IMR-90 (cell line): ENCODE measurements at regions not wholly inside any gene's neighbourhood (a gene's known extent, or its start where the extent isn't known, plus 50 kb on each side); places are given as distances from the start of the nearest gene placed in this dataset.

Experiments
- ATAC-seq: fragments of 200-7000 bp; cut with Tn5 transposase; 2 replicates; pipeline ENCODE4 v1.9.1; 2020; ENCODE audit warnings: low read depth, mild to moderate bottlenecking, moderate library complexity
- BruUV-seq: library from RNA; stranded (reverse); fragments of 400-500 nt; replicated peaks from 2 replicates; lab custom pipeline; 2021; lab: Mats Ljungman, UMichigan
- CTCF ChIA-PET: fragments of 300-600 bp; formaldehyde crosslinking; extraction: SDS; loops from one replicate; lab custom pipeline; 2021; ENCODE audit warnings: antibody characterized with exemption; lab: Yijun Ruan, JAX
- POLR2A ChIA-PET: fragments of 300-600 bp; sonication (Branson Sonifier 250); formaldehyde crosslinking; loops from one replicate; lab custom pipeline; 2022; ENCODE audit warnings: antibody characterized with exemption; ENCODE audit not compliant: unreplicated experiment; lab: Charles Lee
- DNase-seq: peaks from one replicate; pipeline ENCODE4 v3.0.0; 2013
- H2AFZ ChIP-seq: replicated peaks from 2 replicates; pipeline ENCODE3; 2013; ENCODE audit warnings: low read length, mild to moderate bottlenecking; ENCODE audit not compliant: poor library complexity
- H2AK5ac ChIP-seq: 2 replicates; pipeline ENCODE4 v1.6.1; 2013; ENCODE audit warnings: low read depth, low read length, inconsistent platforms
- H2AK9ac ChIP-seq: replicated peaks from 2 replicates; pipeline ENCODE3; 2013; ENCODE audit warnings: mild to moderate bottlenecking, low read depth, low read length, moderate library complexity; ENCODE audit not compliant: poor library complexity
- H2BK120ac ChIP-seq: 2 replicates; pipeline ENCODE4 v1.6.1; 2013; ENCODE audit warnings: low read depth, low read length, inconsistent platforms
- H2BK15ac ChIP-seq: 3 replicates; pipeline ENCODE4 v1.6.1; 2013; ENCODE audit warnings: low read depth, low read length, inconsistent platforms
- H2BK20ac ChIP-seq: 2 replicates; pipeline ENCODE4 v1.6.1; 2013; ENCODE audit warnings: low read depth, mild to moderate bottlenecking, inconsistent platforms, low read length, moderate library complexity
- H2BK5ac ChIP-seq: 2 replicates; pipeline ENCODE4 v1.6.1; 2013; ENCODE audit warnings: mild to moderate bottlenecking, low read depth, low read length, inconsistent platforms; ENCODE audit not compliant: poor library complexity, severe bottlenecking
- H3K14ac ChIP-seq: replicated peaks from 2 replicates; pipeline ENCODE4 v1.6.1; 2013; ENCODE audit warnings: low read depth, low read length, inconsistent platforms
- H3K18ac ChIP-seq: 2 replicates; pipeline ENCODE4 v1.6.1; 2013; ENCODE audit warnings: low read depth, low read length, control low read depth
- H3K23ac ChIP-seq: 2 replicates; pipeline ENCODE4 v1.6.1; 2013; ENCODE audit warnings: low read depth, low read length, inconsistent platforms
- H3K27ac ChIP-seq: 2 replicates; pipeline ENCODE4 v1.5.1; 2013; ENCODE audit warnings: mild to moderate bottlenecking, control low read depth, low read length; ENCODE audit not compliant: insufficient read depth
- H3K27me3 ChIP-seq: 2 replicates; pipeline ENCODE4 v1.6.1; 2013; ENCODE audit warnings: low read length; ENCODE audit not compliant: control insufficient read depth, insufficient read depth
- H3K36me3 ChIP-seq: 2 replicates; pipeline ENCODE4 v1.6.1; 2013; ENCODE audit warnings: low read length, mixed read lengths; ENCODE audit not compliant: control insufficient read depth, insufficient read depth
- H3K4ac ChIP-seq: 2 replicates; pipeline ENCODE4 v1.6.1; 2013; ENCODE audit warnings: low read depth, low read length, inconsistent platforms
- H3K4me1 ChIP-seq: 2 replicates; pipeline ENCODE4 v1.6.1; 2013; ENCODE audit warnings: low read length, mixed read lengths; ENCODE audit not compliant: control insufficient read depth, insufficient read depth
- H3K4me2 ChIP-seq: 2 replicates; pipeline ENCODE4 v1.6.1; 2013; ENCODE audit warnings: low read depth, mild to moderate bottlenecking, control low read depth, low read length, moderate library complexity
- H3K4me3 ChIP-seq: 2 replicates; pipeline ENCODE4 v1.5.1; 2013; ENCODE audit warnings: low read depth, mild to moderate bottlenecking, control low read depth, low read length, moderate library complexity; ENCODE audit not compliant: insufficient read depth
- H3K56ac ChIP-seq: 2 replicates; pipeline ENCODE4 v1.6.1; 2013; ENCODE audit warnings: low read length, inconsistent platforms; ENCODE audit not compliant: insufficient read depth; ENCODE audit errors: extremely low read depth
- H3K79me1 ChIP-seq, 2 experiments: 2 replicates each; pipeline ENCODE4 v1.6.1; 2013; ENCODE audit warnings: low read length in 2 of 2, inconsistent platforms in 1 of 2, low read depth in 1 of 2
- H3K9ac ChIP-seq: 2 replicates; pipeline ENCODE4 v1.6.1; 2013; ENCODE audit warnings: low read depth, low read length, control low read depth
- H3K9me1 ChIP-seq: 2 replicates; pipeline ENCODE4 v1.6.1; 2013; ENCODE audit warnings: low read length, inconsistent platforms; ENCODE audit not compliant: insufficient read depth
- H3K9me3 ChIP-seq: 2 replicates; pipeline ENCODE4 v1.6.1; 2013; ENCODE audit warnings: low read length; ENCODE audit not compliant: control insufficient read depth, insufficient read depth
- H4K20me1 ChIP-seq: 2 replicates; pipeline ENCODE4 v1.6.1; 2013; ENCODE audit warnings: low read length, inconsistent platforms; ENCODE audit not compliant: insufficient read depth
- H4K5ac ChIP-seq: 2 replicates; pipeline ENCODE4 v1.6.1; 2013; ENCODE audit warnings: mild to moderate bottlenecking, low read depth, low read length, control low read depth
- H4K8ac ChIP-seq, 2 experiments: 2 replicates each; pipeline ENCODE4 v1.6.1; 2013; ENCODE audit warnings: low read depth in 2 of 2, low read length in 2 of 2, control low read depth in 1 of 2, inconsistent platforms in 1 of 2
- H4K91ac ChIP-seq: 2 replicates; pipeline ENCODE4 v1.6.1; 2013; ENCODE audit warnings: low read depth, low read length, inconsistent platforms; ENCODE audit not compliant: insufficient read depth
- BHLHE40 ChIP-seq: fragments of 150-350 bp; IDR thresholded peaks from 2 replicates; pipeline ENCODE4 v1.6.1; 2016; ENCODE audit warnings: mild to moderate bottlenecking, low read depth, low read length
- FOS ChIP-seq: fragments of 150-350 bp; IDR thresholded peaks from 2 replicates; pipeline ENCODE4 v1.6.1; 2016; ENCODE audit warnings: low read depth, low read length
- MAZ ChIP-seq: IDR thresholded peaks from 2 replicates; pipeline ENCODE4 v1.6.1; 2012; ENCODE audit warnings: low read depth, mild to moderate bottlenecking, low read length, improper control_type of control experiment, moderate library complexity, borderline replicate concordance
- MXI1 ChIP-seq: IDR thresholded peaks from 2 replicates; pipeline ENCODE4 v1.6.1; 2012; ENCODE audit warnings: low read depth, mild to moderate bottlenecking, low read length, moderate library complexity, borderline replicate concordance
- dilution Hi-C: fragments of 300-500 bp; cut with HindIII; formaldehyde crosslinking; loops from one replicate; pipeline ENCODE4 v1.14.3; 2018; ENCODE audit warnings: low sequenced_read_pairs; ENCODE audit not compliant: unreplicated experiment
- in situ Hi-C: fragments of 300-500 bp; cut with MboI; formaldehyde crosslinking; loops from 3 replicates; pipeline ENCODE4 v1.14.3; 2019; ENCODE audit warnings: low sequenced_read_pairs, inconsistent platforms, mixed read lengths
- intact Hi-C: fragments of 100-400 bp; cut with micrococcal nuclease; formaldehyde crosslinking; loops from 2 replicates; pipeline ENCODE4 v1.10.0; 2022

GRCh38 chr4:30924495-30924894 is 204.3 kb downstream of the PCDH7 start:
- Histone ChIP-seq H4K8ac (no peak overlapping the region), H3K9ac (no peak overlapping the region), H2AK9ac (no peak overlapping the region), H4K5ac (no peak overlapping the region), H3K79me1 (no peaks in the 10 kb centered on the region), H3K4me2 (no peak overlapping the region), H3K4me1 (no peaks in the 10 kb centered on the region), H4K20me1 (no peaks in the 10 kb centered on the region), H3K27ac (no peak overlapping the region), H3K36me3 (no peaks in the 10 kb centered on the region), H3K27me3 (no peaks in the 10 kb centered on the region), H3K9me1 (no peaks in the 10 kb centered on the region), H3K4me3 (no peak overlapping the region), H3K14ac (no peak overlapping the region), H3K9me3 (no peaks in the 10 kb centered on the region), H3K23ac (no peak overlapping the region), H4K91ac (no peak overlapping the region), H3K4ac (no peak overlapping the region), H2BK5ac (no peak overlapping the region), H2BK15ac (no peak overlapping the region), H3K56ac (no peak overlapping the region), H2BK120ac (no peak overlapping the region), H2AFZ (no peak overlapping the region), H2AK5ac (no peak overlapping the region), H2BK20ac (no peak overlapping the region), H3K18ac (no peak overlapping the region)
- no TSS peak for BruUV-seq
- ChIA-PET CTCF (interaction anchor here (1.2 kb wide), 1 partner anchor 9 kb away, joined by 5 read pairs; no protein-coding TSS in a partner anchor), POLR2A (no interaction called here)
- ATAC-seq = no peak
- no peak for DNase-seq
- in situ Hi-C loops = no loop called here
- TF ChIP-seq MAZ (no peak), BHLHE40 (no peak), MXI1 (no peak), FOS (no peak)
- intact Hi-C loops = no loop called here
- dilution Hi-C loops = no loop called here
